HG03095 (cell line): ENCODE measurements at regions not wholly inside any gene's neighbourhood (a gene's known extent, or its start where the extent isn't known, plus 50 kb on each side); places are given as distances from the start of the nearest gene placed in this dataset.
A peak's percentile ranks its signal among the peaks of the same experiment; 100 is the strongest.

ENCODE experiments used
- ATAC-seq: cut with Tn5 transposase; IDR thresholded peaks from one replicate; pipeline ENCODE4 v1.9.1; 2021; ENCODE audit warnings: moderate library complexity; ENCODE audit not compliant: unreplicated experiment

GRCh38 chr17:77867976-77868713 lies 90.4 kb upstream of the TNRC6C start:
- ATAC-seq: no peak

- ATAC-seq: no peak
Observed at GRCh38 chr17:77869041-77869599, 89.4 kb upstream of the TNRC6C start.

GRCh38 chr17:77869665-77870132 lies 88.8 kb upstream of the TNRC6C start:
- peak; percentile 63 for ATAC-seq

GRCh38 chr17:77872199-77872598 lies 86.3 kb upstream of the TNRC6C start:
- no peak for ATAC-seq

GRCh38 chr17:77872714-77873499 lies 85.6 kb upstream of the TNRC6C start:
- ATAC-seq: no peak

GRCh38 chr17:77873500-77874302 lies 84.8 kb upstream of the TNRC6C start:
- ATAC-seq: no peak

- no peak for ATAC-seq
Observed at GRCh38 chr17:77874303-77875050, 84.0 kb upstream of the TNRC6C start.

- ATAC-seq: no peak
Observed at GRCh38 chr17:77875051-77875780, 83.3 kb upstream of the TNRC6C start.

GRCh38 chr17:77875881-77876509 lies 82.5 kb upstream of the TNRC6C start:
- no peak for ATAC-seq

- no peak for ATAC-seq
Observed at GRCh38 chr17:77877036-77877435, 81.5 kb upstream of the TNRC6C start.

GRCh38 chr17:77877646-77878355 lies 80.7 kb upstream of the TNRC6C start:
- no peak for ATAC-seq

GRCh38 chr17:77879226-77879895 lies 79.1 kb upstream of the TNRC6C start:
- no peak for ATAC-seq

GRCh38 chr17:77879896-77880280 lies 78.6 kb upstream of the TNRC6C start:
- no peak for ATAC-seq

GRCh38 chr17:77880711-77881450 lies 77.6 kb upstream of the TNRC6C start:
- no peak for ATAC-seq

- peak; percentile 90 for ATAC-seq
Observed at GRCh38 chr17:77881545-77881944, 77.0 kb upstream of the TNRC6C start.

GRCh38 chr17:77882040-77882439 lies 76.5 kb upstream of the TNRC6C start:
- ATAC-seq: no peak

- ATAC-seq: no peak
Observed at GRCh38 chr17:77882481-77883212, 75.9 kb upstream of the TNRC6C start.
